ENCODE measurements at regions not wholly inside any gene's neighbourhood (a gene's known extent, or its start where the extent isn't known, plus 50 kb on each side); places are given as distances from the start of the nearest gene placed in this dataset.

GRCh38 chr10:117725993-117726392 lies 183.4 kb downstream of the EMX2 start:
- Histone ChIP-seq H3K4me1 (ENCODE audit: control insufficient read depth, extremely low read depth, insufficient read depth, low read length) (no peaks in the 10 kb centered on the region), H3K36me3 (ENCODE audit: control insufficient read depth in 2 of 2, extremely low read depth in 1 of 2, insufficient read depth in 2 of 2, low read length in 2 of 2) (no peaks in the 10 kb centered on the region), H3K9me1 (replicated peaks; ENCODE audit: control insufficient read depth, extremely low read depth, insufficient read depth, low read length) (no peaks in the 10 kb centered on the region), H2AFZ (ENCODE audit: low read depth, low read length) (no peak overlapping the region), H3K9me3 (replicated peaks; ENCODE audit: control insufficient read depth, insufficient read depth, low read length) (no peaks in the 10 kb centered on the region), H3K79me2 (ENCODE audit: control insufficient read depth, insufficient read depth, low read length) (no peaks in the 10 kb centered on the region), H3K4me3 (replicated peaks in 1 of 3; ENCODE audit: insufficient read depth in 1 of 3, low read depth in 1 of 3, low read length in 3 of 3) (no peak overlapping the region), H3K27me3 (ENCODE audit: control insufficient read depth in 2 of 2, insufficient read depth in 2 of 2, low read length in 2 of 2) (no peaks in the 10 kb centered on the region), H4K20me1 (replicated peaks; ENCODE audit: control insufficient read depth, extremely low read depth, insufficient read depth, low read length) (no peaks in the 10 kb centered on the region), H3K9ac (replicated peaks; ENCODE audit: extremely low read depth, insufficient read depth, low read length) (no peak overlapping the region), H3K27ac (ENCODE audit: insufficient read depth, low read depth, low read length) (no peak overlapping the region), H3K4me2 (ENCODE audit: insufficient read depth, low read length) (no peak overlapping the region)
- TF ChIP-seq JUN (IDR thresholded peaks at IDR 0.05; ENCODE audit: borderline replicate concordance, insufficient read depth, insufficient read length, low read depth) (no peak), CTCF (IDR thresholded peaks at IDR 0.05; ENCODE audit: extremely low read depth in 1 of 2, insufficient read depth in 1 of 2, low read depth in 1 of 2, low read length in 2 of 2) (no peak), FOS (IDR thresholded peaks at IDR 0.05; ENCODE audit: borderline replicate concordance, insufficient read depth, low read length) (no peak)
- no peak for FAIRE-seq
- BruUV-seq (replicated peaks): no TSS peak
- ChIA-PET POLR2A (no interaction called here), CTCF (no interaction called here)
- dilution Hi-C loops (cut with MboI; ENCODE audit: extremely low pct_ligation_motif_present, low sequenced_read_pairs) (no loop called here), intact Hi-C loops (cut with micrococcal nuclease) (no loop called here)
- DNase-seq (ENCODE audit: low read depth, low spot score): no peak

GRCh38 chr10:117726596-117727295 lies 184.2 kb downstream of the EMX2 start:
- H3K79me2 ChIP-seq (ENCODE audit: control insufficient read depth, insufficient read depth, low read length): no peaks in the 10 kb centered on the region
- dilution Hi-C loops (cut with MboI; ENCODE audit: extremely low pct_ligation_motif_present, low sequenced_read_pairs): no loop called here
- POLR2A ChIA-PET: no interaction called here

More at GRCh38 chr10:117726596-117727295, 184.2 kb downstream of the EMX2 start:
- Histone ChIP-seq H3K4me2 (ENCODE audit: insufficient read depth, low read length) (no peak overlapping the region), H3K27me3 (ENCODE audit: control insufficient read depth in 2 of 2, insufficient read depth in 2 of 2, low read length in 2 of 2) (no peaks in the 10 kb centered on the region), H3K9me3 (replicated peaks; ENCODE audit: control insufficient read depth, insufficient read depth, low read length) (no peaks in the 10 kb centered on the region), H4K20me1 (replicated peaks; ENCODE audit: control insufficient read depth, extremely low read depth, insufficient read depth, low read length) (no peaks in the 10 kb centered on the region), H3K9ac (replicated peaks; ENCODE audit: extremely low read depth, insufficient read depth, low read length) (no peak overlapping the region), H3K27ac (ENCODE audit: insufficient read depth, low read depth, low read length) (no peak overlapping the region), H2AFZ (ENCODE audit: low read depth, low read length) (no peak overlapping the region), H3K36me3 (ENCODE audit: control insufficient read depth in 2 of 2, extremely low read depth in 1 of 2, insufficient read depth in 2 of 2, low read length in 2 of 2) (no peaks in the 10 kb centered on the region), H3K4me3 (replicated peaks in 1 of 3; ENCODE audit: insufficient read depth in 1 of 3, low read depth in 1 of 3, low read length in 3 of 3) (no peak overlapping the region), H3K4me1 (ENCODE audit: control insufficient read depth, extremely low read depth, insufficient read depth, low read length) (no peaks in the 10 kb centered on the region), H3K9me1 (replicated peaks; ENCODE audit: control insufficient read depth, extremely low read depth, insufficient read depth, low read length) (no peaks in the 10 kb centered on the region)
- CTCF ChIA-PET: no interaction called here
- DNase-seq (ENCODE audit: low read depth, low spot score) (no peak), FAIRE-seq (no peak)
- no peak for TF ChIP-seq JUN (IDR thresholded peaks at IDR 0.05; ENCODE audit: borderline replicate concordance, insufficient read depth, insufficient read length, low read depth)
- TF ChIP-seq CTCF (IDR thresholded peaks at IDR 0.05; ENCODE audit: extremely low read depth in 1 of 2, insufficient read depth in 1 of 2, low read depth in 1 of 2, low read length in 2 of 2): no peak
- no peak for TF ChIP-seq MAX (IDR thresholded peaks at IDR 0.05; ENCODE audit: insufficient read depth, insufficient read length)
- TF ChIP-seq POLR2AphosphoS5 (IDR thresholded peaks at IDR 0.05; ENCODE audit: insufficient read depth, low read depth, low read length): no peak
- TF ChIP-seq EZH2 (IDR thresholded peaks at IDR 0.05; ENCODE audit: borderline replicate concordance, low read depth, low read length, severe bottlenecking): no peak
- TF ChIP-seq MYC (IDR thresholded peaks at IDR 0.05; ENCODE audit: low read depth, low read length): no peak
- intact Hi-C loops (cut with micrococcal nuclease): no loop called here
- no TSS peak for BruUV-seq (replicated peaks)

All from endothelial cell of umbilical vein (primary cell).